OCI-LY1 (cell line): ENCODE measurements at regions not wholly inside any gene's neighbourhood (a gene's known extent, or its start where the extent isn't known, plus 50 kb on each side); places are given as distances from the start of the nearest gene placed in this dataset.
A peak's percentile ranks its signal among the peaks of the same experiment; 100 is the strongest.

ENCODE experiments used
- H2AFZ ChIP-seq: fragments of 200-600 bp; sonication (generic), shearing (Covaris generic); 2 replicates; pipeline ENCODE4 v1.6.0; 2014; ENCODE audit warnings: antibody characterized with exemption, mild to moderate bottlenecking, low read length
- H3F3A ChIP-seq: fragments of 200-600 bp; sonication (generic), shearing (Covaris generic); 2 replicates; pipeline ENCODE4 v1.6.0; 2014; ENCODE audit warnings: mild to moderate bottlenecking, antibody characterized with exemption, low read length, moderate library complexity; ENCODE audit not compliant: insufficient read depth
- H3K27ac ChIP-seq: fragments of 200-600 bp; sonication (generic); 2 replicates; pipeline ENCODE4 v1.5.1; 2014; ENCODE audit warnings: low read length, mixed run types, mild to moderate bottlenecking, low read depth; ENCODE audit not compliant: poor library complexity, severe bottlenecking
- H3K27me3 ChIP-seq: fragments of 200-600 bp; sonication (generic); 2 replicates; pipeline ENCODE4 v1.6.0; 2014; ENCODE audit warnings: antibody characterized with exemption, mild to moderate bottlenecking, low read length, moderate library complexity; ENCODE audit not compliant: insufficient read depth
- H3K36me3 ChIP-seq: fragments of 200-600 bp; sonication (generic); 2 replicates; pipeline ENCODE4 v1.6.1; 2014; ENCODE audit warnings: mild to moderate bottlenecking, antibody characterized with exemption, low read length, moderate library complexity, mixed read lengths; ENCODE audit not compliant: insufficient read depth
- H3K4me1 ChIP-seq: fragments of 200-600 bp; sonication (generic); 2 replicates; pipeline ENCODE4 v1.5.1; 2014; ENCODE audit warnings: mild to moderate bottlenecking, low read length, moderate library complexity; ENCODE audit not compliant: insufficient read depth, severe bottlenecking
- H3K4me2 ChIP-seq: fragments of 200-600 bp; sonication (generic), shearing (Covaris generic); 2 replicates; pipeline ENCODE4 v1.6.1; 2014; ENCODE audit warnings: low read length
- H3K4me3 ChIP-seq: fragments of 200-600 bp; sonication (generic); 2 replicates; pipeline ENCODE4 v1.5.1; 2014; ENCODE audit warnings: low read length, low read depth, mild to moderate bottlenecking, mixed read lengths; ENCODE audit not compliant: poor library complexity, severe bottlenecking
- H3K79me2 ChIP-seq: fragments of 200-600 bp; shearing (Covaris generic); 2 replicates; pipeline ENCODE4 v1.6.1; 2016; ENCODE audit warnings: mixed run types, low read length, mixed read lengths; ENCODE audit not compliant: insufficient read depth
- H3K9ac ChIP-seq: fragments of 200-600 bp; sonication (generic), shearing (Covaris generic); 2 replicates; pipeline ENCODE4 v1.6.1; 2014; ENCODE audit warnings: mild to moderate bottlenecking, low read length, mixed read lengths
- H3K9me2 ChIP-seq: fragments of 200-600 bp; sonication (generic), shearing (Covaris generic); 2 replicates; pipeline ENCODE4 v1.6.1; 2014; ENCODE audit warnings: low read depth, mild to moderate bottlenecking, low read length, mixed read lengths
- H3K9me3 ChIP-seq: fragments of 200-600 bp; shearing (Covaris generic); 2 replicates; pipeline ENCODE4 v1.6.1; 2014; ENCODE audit warnings: low read length, mixed read lengths
- H4K20me1 ChIP-seq: fragments of 200-600 bp; sonication (generic), shearing (Covaris generic); 2 replicates; pipeline ENCODE4 v1.6.0; 2016; ENCODE audit warnings: mild to moderate bottlenecking, low read length; ENCODE audit not compliant: insufficient read depth
- EZH2 ChIP-seq: fragments of 200-600 bp; sonication (generic), shearing (Covaris generic); IDR thresholded peaks from 2 replicates; pipeline ENCODE4 v1.8.0; 2017; ENCODE audit warnings: borderline replicate concordance, mixed run types, mild to moderate bottlenecking, antibody characterized with exemption, low read length, moderate library complexity, mixed read lengths
- TF ChIP-seq, protein P1 (sequence below): fragments of 200-600 bp; sonication (generic), shearing (Covaris generic); IDR thresholded peaks from 2 replicates; pipeline ENCODE4 v1.5.1; 2017; ENCODE audit warnings: mild to moderate bottlenecking, antibody characterized with exemption, low read length, moderate library complexity, mixed read lengths

- Histone ChIP-seq H3K27ac (peak overlapping the region; percentile 96), H3K36me3 (no peaks in the 10 kb centered on the region), H3K4me3 (peak overlapping the region; percentile 45), H3F3A (peaks cover 4% of the 10 kb centered on the region), H3K9me2 (no peaks in the 10 kb centered on the region), H3K9ac (peak overlapping the region; percentile 47), H3K4me2 (peak overlapping the region; percentile 86), H2AFZ (no peak overlapping the region), H3K4me1 (peaks cover 44% of the 10 kb centered on the region), H3K79me2 (no peaks in the 10 kb centered on the region), H3K27me3 (no peaks in the 10 kb centered on the region), H3K9me3 (no peaks in the 10 kb centered on the region), H4K20me1 (no peaks in the 10 kb centered on the region)
- TF ChIP-seq, protein P1, sequence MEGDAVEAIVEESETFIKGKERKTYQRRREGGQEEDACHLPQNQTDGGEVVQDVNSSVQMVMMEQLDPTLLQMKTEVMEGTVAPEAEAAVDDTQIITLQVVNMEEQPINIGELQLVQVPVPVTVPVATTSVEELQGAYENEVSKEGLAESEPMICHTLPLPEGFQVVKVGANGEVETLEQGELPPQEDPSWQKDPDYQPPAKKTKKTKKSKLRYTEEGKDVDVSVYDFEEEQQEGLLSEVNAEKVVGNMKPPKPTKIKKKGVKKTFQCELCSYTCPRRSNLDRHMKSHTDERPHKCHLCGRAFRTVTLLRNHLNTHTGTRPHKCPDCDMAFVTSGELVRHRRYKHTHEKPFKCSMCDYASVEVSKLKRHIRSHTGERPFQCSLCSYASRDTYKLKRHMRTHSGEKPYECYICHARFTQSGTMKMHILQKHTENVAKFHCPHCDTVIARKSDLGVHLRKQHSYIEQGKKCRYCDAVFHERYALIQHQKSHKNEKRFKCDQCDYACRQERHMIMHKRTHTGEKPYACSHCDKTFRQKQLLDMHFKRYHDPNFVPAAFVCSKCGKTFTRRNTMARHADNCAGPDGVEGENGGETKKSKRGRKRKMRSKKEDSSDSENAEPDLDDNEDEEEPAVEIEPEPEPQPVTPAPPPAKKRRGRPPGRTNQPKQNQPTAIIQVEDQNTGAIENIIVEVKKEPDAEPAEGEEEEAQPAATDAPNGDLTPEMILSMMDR: no peak
- no peak for TF ChIP-seq EZH2
These were observed 66.0 kb downstream of the HHEX start for GRCh38 chr10:92755725-92756124.

DNA sequence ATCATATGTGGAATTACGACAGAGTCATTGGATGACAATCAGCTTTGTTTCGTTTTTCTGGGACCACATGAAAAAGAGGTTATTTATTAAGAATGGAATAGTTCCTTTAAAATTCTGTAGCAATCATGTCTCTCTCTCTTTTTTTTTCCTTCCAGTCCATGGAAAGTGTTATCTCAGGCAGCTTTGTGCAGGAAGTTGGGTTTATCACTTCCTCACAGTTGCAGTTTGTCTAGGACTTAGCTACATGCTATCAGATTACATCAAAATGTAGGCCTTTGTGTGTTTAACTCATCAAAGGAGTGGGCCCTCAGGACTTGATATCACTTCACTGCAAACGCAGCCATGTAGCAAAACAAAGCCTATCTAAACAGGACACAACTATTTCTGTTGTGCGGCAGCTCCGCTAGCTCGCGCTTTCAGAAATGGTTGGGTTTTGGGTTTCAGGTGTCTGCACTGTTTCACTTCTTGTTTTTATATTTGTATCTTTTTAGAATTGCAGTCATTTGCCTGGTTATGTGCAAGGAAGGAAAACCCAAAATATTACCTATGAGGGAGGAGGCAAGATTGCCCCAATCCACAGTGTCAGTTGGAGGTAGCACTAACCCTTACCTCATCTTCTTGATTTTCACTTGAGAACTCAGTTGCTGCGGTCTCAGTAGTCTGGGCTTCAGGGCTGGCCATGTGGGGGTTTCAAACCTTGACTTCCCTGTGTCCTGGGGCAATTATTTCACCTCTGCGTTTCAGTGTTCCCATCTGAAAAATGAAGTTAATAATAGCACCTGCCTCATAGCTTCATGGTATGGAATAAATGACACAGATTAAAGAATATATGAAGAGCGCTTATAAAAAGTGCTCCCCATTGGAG lies 66.7 kb downstream of the HHEX start:
- peak overlapping the region; percentile 51 for H3K9ac ChIP-seq
- H3K9me3 ChIP-seq: no peaks in the 10 kb centered on the region
- H3F3A ChIP-seq: peaks cover 4% of the 10 kb centered on the region
- peak overlapping the region; percentile 96 for H3K27ac ChIP-seq
- H3K79me2 ChIP-seq: no peaks in the 10 kb centered on the region
- no peaks in the 10 kb centered on the region for H3K36me3 ChIP-seq
- peak overlapping the region; percentile 45 for H3K4me3 ChIP-seq
- H2AFZ ChIP-seq: no peak overlapping the region
- TF ChIP-seq, protein P1: no peak
- no peak for TF ChIP-seq EZH2
- no peaks in the 10 kb centered on the region for H4K20me1 ChIP-seq
- H3K27me3 ChIP-seq: no peaks in the 10 kb centered on the region
- H3K4me2 ChIP-seq: peak overlapping the region; percentile 86
- peaks cover 45% of the 10 kb centered on the region for H3K4me1 ChIP-seq
- H3K9me2 ChIP-seq: no peaks in the 10 kb centered on the region

GRCh38 chr10:92757066-92757710 lies 67.4 kb downstream of the HHEX start:
- peaks cover 45% of the 10 kb centered on the region for H3K4me1 ChIP-seq
- H3F3A ChIP-seq: peaks cover 4% of the 10 kb centered on the region
- H3K4me2 ChIP-seq: peak overlapping the region; percentile 86
- H3K9me3 ChIP-seq: no peaks in the 10 kb centered on the region
- H3K4me3 ChIP-seq: peak overlapping the region; percentile 45
- H3K9me2 ChIP-seq: no peaks in the 10 kb centered on the region
- H3K27me3 ChIP-seq: no peaks in the 10 kb centered on the region
- TF ChIP-seq, protein P1: no peak
- TF ChIP-seq EZH2: no peak
- peak overlapping the region; percentile 65 for H3K9ac ChIP-seq
- H4K20me1 ChIP-seq: no peaks in the 10 kb centered on the region
- H3K36me3 ChIP-seq: no peaks in the 10 kb centered on the region
- no peaks in the 10 kb centered on the region for H3K79me2 ChIP-seq
- peak overlapping the region; percentile 96 for H3K27ac ChIP-seq
- no peak overlapping the region for H2AFZ ChIP-seq
